ENCODE measurements at regions not wholly inside any gene's neighbourhood (a gene's known extent, or its start where the extent isn't known, plus 50 kb on each side); places are given as distances from the start of the nearest gene placed in this dataset.

DNA sequence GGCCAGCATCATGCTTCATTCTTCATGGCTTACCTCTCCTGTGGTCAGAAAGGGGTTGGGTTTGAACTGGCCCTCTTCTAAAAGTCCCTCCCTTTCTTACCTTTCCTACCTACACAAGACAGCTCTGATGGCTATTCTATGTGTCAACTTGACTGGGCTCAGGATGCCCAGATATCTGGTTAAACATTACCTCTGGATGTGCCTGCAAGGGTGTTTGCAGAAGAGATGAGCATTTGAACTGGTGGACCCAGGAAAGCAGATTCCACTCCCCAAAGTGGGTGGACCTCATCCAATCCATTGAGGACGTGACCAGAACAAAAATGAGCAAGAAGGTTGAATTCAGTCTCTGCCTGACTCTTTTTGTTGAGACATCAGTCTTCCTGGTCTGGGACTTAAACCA lies 79.0 kb upstream of the TCF7L2 start:
- no peaks in the 10 kb centered on the region for H3K79me2 ChIP-seq (ENCODE audit: low read length)
- DNase-seq = no peak
- no peak overlapping the region for H3K4me2 ChIP-seq (ENCODE audit: low read depth, low read length, poor library complexity, severe bottlenecking)
- peaks cover 3% of the 10 kb centered on the region; the same call in 1 of the 2 replicates for H3K4me1 ChIP-seq (ENCODE audit: low read length)
- no peak overlapping the region for H3K9ac ChIP-seq (ENCODE audit: low read length)
- H3K4me3 ChIP-seq (ENCODE audit: low read length) = no peak overlapping the region
- peaks cover 4% of the 10 kb centered on the region for H3K9me3 ChIP-seq (ENCODE audit: low read length)
- no peaks in the 10 kb centered on the region for H3K27me3 ChIP-seq (ENCODE audit: low read length)
- H4K20me1 ChIP-seq (ENCODE audit: insufficient read depth, low read depth, low read length) = no peaks in the 10 kb centered on the region
- no peak overlapping the region for H3K27ac ChIP-seq (ENCODE audit: low read length)
- H3K9me2 ChIP-seq (replicated peaks; ENCODE audit: insufficient read depth, low read length) = no peaks in the 10 kb centered on the region
- H3K36me3 ChIP-seq (ENCODE audit: insufficient read depth, low read length) = no peaks in the 10 kb centered on the region
- no peak overlapping the region for H2AFZ ChIP-seq (ENCODE audit: low read length)

DNA sequence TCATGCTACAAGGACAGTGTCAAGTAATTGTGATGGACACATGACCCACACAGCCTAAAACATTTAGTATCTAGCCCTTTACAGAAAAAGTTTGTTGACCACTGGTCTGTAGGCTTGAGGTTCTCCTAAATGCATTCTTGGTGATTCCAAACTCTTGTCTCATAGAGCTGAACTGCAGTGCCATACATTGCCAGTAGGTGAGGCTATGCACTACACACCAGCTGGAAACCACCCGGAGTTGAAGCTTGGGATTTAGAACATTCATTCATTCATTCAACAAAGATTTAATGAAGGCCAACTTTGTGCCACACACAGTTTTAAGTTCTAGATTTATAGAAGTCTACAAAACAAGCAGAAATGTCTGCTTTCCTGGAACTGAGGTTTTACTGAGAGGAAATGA lies 77.3 kb upstream of the TCF7L2 start:
- Histone ChIP-seq H3K9me3 (ENCODE audit: low read length) (peaks cover 4% of the 10 kb centered on the region), H2AFZ (ENCODE audit: low read length) (no peak overlapping the region)

DNA sequence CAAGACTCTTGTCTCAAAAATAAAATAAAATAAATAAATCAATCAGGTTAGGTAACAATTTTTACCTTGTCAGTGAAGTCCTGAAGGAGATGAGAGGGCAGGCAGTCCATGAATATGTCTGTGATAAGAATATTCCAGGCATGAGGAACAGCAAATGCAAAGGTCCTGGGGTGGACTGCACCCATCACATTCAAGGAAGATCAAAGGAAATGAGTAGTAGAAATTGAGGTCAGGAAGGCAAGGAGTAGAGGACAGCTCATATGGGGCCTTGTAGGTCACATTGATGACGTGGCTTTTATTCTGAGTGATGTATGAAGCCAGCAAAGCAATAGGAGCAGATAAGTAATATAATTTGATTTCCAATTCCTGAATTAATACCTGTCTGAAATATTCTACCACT lies 76.5 kb upstream of the TCF7L2 start:
- Histone ChIP-seq H3K4me1 (ENCODE audit: low read length) (no peaks in the 10 kb centered on the region), H3K27me3 (ENCODE audit: low read length) (no peaks in the 10 kb centered on the region), H3K79me2 (ENCODE audit: low read length) (no peaks in the 10 kb centered on the region), H3K9me2 (replicated peaks; ENCODE audit: insufficient read depth, low read length) (no peaks in the 10 kb centered on the region), H4K20me1 (ENCODE audit: insufficient read depth, low read depth, low read length) (no peaks in the 10 kb centered on the region), H3K9me3 (ENCODE audit: low read length) (peaks cover 4% of the 10 kb centered on the region), H3K36me3 (ENCODE audit: insufficient read depth, low read length) (no peaks in the 10 kb centered on the region), H3K9ac (ENCODE audit: low read length) (no peak overlapping the region), H3K4me3 (ENCODE audit: low read length) (no peak overlapping the region), H2AFZ (ENCODE audit: low read length) (no peak overlapping the region), H3K4me2 (ENCODE audit: low read depth, low read length, poor library complexity, severe bottlenecking) (no peak overlapping the region), H3K27ac (ENCODE audit: low read length) (no peak overlapping the region)
- no peak for DNase-seq

More for the DNA sequence above, 77.3 kb upstream of the TCF7L2 start:
- no peak overlapping the region for H3K9ac ChIP-seq (ENCODE audit: low read length)
- H3K36me3 ChIP-seq (ENCODE audit: insufficient read depth, low read length) = no peaks in the 10 kb centered on the region
- H4K20me1 ChIP-seq (ENCODE audit: insufficient read depth, low read depth, low read length) = no peaks in the 10 kb centered on the region
- no peak overlapping the region for H3K4me2 ChIP-seq (ENCODE audit: low read depth, low read length, poor library complexity, severe bottlenecking)
- H3K27ac ChIP-seq (ENCODE audit: low read length) = no peak overlapping the region
- no peaks in the 10 kb centered on the region for H3K9me2 ChIP-seq (replicated peaks; ENCODE audit: insufficient read depth, low read length)
- H3K4me1 ChIP-seq (ENCODE audit: low read length) = peaks cover 3% of the 10 kb centered on the region; the same call in 1 of the 2 replicates
- no peak overlapping the region for H3K4me3 ChIP-seq (ENCODE audit: low read length)
- no peaks in the 10 kb centered on the region for H3K79me2 ChIP-seq (ENCODE audit: low read length)
- no peaks in the 10 kb centered on the region for H3K27me3 ChIP-seq (ENCODE audit: low read length)
- peak; percentile 59 for DNase-seq

- Histone ChIP-seq H3K79me2 (ENCODE audit: low read length) (no peaks in the 10 kb centered on the region), H3K27ac (ENCODE audit: low read length) (no peak overlapping the region), H3K9ac (ENCODE audit: low read length) (no peak overlapping the region), H3K4me1 (ENCODE audit: low read length) (no peaks in the 10 kb centered on the region), H3K4me3 (ENCODE audit: low read length) (no peak overlapping the region), H3K36me3 (ENCODE audit: insufficient read depth, low read length) (no peaks in the 10 kb centered on the region), H3K9me2 (replicated peaks; ENCODE audit: insufficient read depth, low read length) (no peaks in the 10 kb centered on the region), H3K27me3 (ENCODE audit: low read length) (no peaks in the 10 kb centered on the region), H4K20me1 (ENCODE audit: insufficient read depth, low read depth, low read length) (no peaks in the 10 kb centered on the region), H3K9me3 (ENCODE audit: low read length) (peaks cover 4% of the 10 kb centered on the region), H3K4me2 (ENCODE audit: low read depth, low read length, poor library complexity, severe bottlenecking) (no peak overlapping the region), H2AFZ (ENCODE audit: low read length) (no peak overlapping the region)
- DNase-seq = no peak
These were observed 75.1 kb upstream of the TCF7L2 start for GRCh38 chr10:112874982-112875381.

DNA sequence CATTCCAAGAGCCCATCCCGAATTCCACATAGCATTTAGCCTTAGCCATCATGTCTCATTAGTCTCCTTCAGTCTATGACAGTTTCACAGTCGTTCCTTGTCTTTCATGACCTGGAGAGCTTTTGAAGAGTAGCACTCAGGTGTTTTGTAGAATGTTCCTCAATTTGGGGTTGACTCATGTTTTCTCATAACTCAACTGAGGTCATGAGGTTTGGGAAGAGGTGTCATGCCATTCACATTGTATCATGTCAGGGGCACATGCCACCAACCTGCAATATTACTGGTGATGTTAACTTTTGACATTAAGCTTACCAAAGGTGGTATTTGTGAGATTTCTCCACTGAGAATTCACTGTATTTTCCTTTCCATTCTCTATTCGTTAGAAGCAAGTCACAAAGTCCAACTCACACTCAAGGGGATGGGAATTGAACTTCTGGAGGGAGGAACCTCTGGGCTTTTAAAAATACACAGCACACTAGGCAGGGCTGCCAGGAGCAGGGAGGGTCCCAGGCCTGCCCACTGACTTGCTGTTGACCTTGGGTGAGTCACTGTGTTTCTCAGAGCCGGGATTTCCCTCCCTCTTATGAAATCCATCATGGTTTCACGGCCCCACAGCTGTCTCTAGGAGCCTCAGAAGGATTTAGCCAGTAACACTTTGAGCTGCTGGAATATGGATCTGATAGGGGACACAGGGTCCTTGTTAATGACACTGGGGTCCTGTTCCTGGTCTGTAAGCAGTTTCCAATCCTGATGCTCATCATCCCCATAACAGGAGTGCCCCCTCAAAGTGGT lies 74.4 kb upstream of the TCF7L2 start:
- H3K4me2 ChIP-seq (ENCODE audit: low read depth, low read length, poor library complexity, severe bottlenecking) = no peak overlapping the region

DNA sequence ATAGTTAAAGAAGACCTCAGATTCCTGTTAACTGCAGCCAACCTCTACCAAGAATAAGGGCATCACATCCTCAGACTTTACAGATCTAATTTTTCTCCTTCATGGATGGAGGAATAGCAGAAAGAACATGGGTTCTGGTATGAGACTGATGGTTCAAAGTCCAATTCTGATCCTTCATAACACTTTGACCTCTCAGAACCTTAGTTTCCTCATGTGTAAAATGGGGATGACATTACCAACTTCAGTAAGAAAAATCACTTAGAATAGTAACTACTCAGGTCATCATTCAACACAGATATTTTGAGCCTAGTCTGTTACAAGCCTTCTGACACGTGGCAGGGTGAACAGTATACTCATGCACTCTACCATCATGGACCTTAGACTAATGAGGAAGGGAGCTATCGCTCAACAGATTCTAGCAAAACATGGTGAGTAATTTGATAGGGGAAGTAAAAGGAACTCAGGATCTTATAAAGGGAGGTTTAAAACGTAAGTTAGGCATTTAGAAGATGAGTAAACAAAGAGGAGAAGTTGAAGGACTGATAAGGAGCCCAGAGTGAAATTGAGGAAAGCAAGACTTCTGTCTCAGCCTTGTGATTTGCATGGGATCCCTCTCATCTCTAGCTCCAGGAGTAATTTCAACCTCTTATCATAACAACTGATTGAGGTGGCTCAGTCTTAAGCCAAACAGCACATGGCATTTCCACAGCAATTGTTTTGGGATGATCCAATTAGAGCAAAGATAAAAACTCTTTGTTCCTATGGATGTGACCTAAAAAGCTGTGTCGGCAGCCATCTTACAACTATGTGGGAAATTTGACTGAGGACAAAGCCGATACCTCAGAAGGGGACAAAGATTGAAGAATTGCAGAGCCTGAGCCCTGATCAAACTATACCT lies 69.2 kb upstream of the TCF7L2 start:
- no peaks in the 10 kb centered on the region for H4K20me1 ChIP-seq (ENCODE audit: insufficient read depth, low read depth, low read length)
- H3K36me3 ChIP-seq (ENCODE audit: insufficient read depth, low read length) = no peaks in the 10 kb centered on the region
- no peak overlapping the region for H3K27ac ChIP-seq (ENCODE audit: low read length)
- no peaks in the 10 kb centered on the region for H3K79me2 ChIP-seq (ENCODE audit: low read length)
- H3K9me3 ChIP-seq (ENCODE audit: low read length) = no peaks in the 10 kb centered on the region
- no peaks in the 10 kb centered on the region for H3K27me3 ChIP-seq (ENCODE audit: low read length)
- H3K9ac ChIP-seq (ENCODE audit: low read length) = no peak overlapping the region
- H3K4me1 ChIP-seq (ENCODE audit: low read length) = peaks cover 28% of the 10 kb centered on the region
- H3K9me2 ChIP-seq (replicated peaks; ENCODE audit: insufficient read depth, low read length) = no peaks in the 10 kb centered on the region
- no peak overlapping the region for H2AFZ ChIP-seq (ENCODE audit: low read length)
- no peak overlapping the region for H3K4me2 ChIP-seq (ENCODE audit: low read depth, low read length, poor library complexity, severe bottlenecking)
- DNase-seq = no peak
- no peak overlapping the region for H3K4me3 ChIP-seq (ENCODE audit: low read length)

More for the DNA sequence above, 74.4 kb upstream of the TCF7L2 start:
- Histone ChIP-seq H3K27me3 (ENCODE audit: low read length) (no peaks in the 10 kb centered on the region), H3K27ac (ENCODE audit: low read length) (no peak overlapping the region), H3K4me3 (ENCODE audit: low read length) (no peak overlapping the region), H3K9ac (ENCODE audit: low read length) (no peak overlapping the region), H4K20me1 (ENCODE audit: insufficient read depth, low read depth, low read length) (no peaks in the 10 kb centered on the region), H3K4me1 (ENCODE audit: low read length) (no peaks in the 10 kb centered on the region), H2AFZ (ENCODE audit: low read length) (no peak overlapping the region), H3K36me3 (ENCODE audit: insufficient read depth, low read length) (no peaks in the 10 kb centered on the region), H3K9me2 (replicated peaks; ENCODE audit: insufficient read depth, low read length) (no peaks in the 10 kb centered on the region), H3K9me3 (ENCODE audit: low read length) (peaks cover 4% of the 10 kb centered on the region), H3K79me2 (ENCODE audit: low read length) (no peaks in the 10 kb centered on the region)
- no peak for DNase-seq

DNA sequence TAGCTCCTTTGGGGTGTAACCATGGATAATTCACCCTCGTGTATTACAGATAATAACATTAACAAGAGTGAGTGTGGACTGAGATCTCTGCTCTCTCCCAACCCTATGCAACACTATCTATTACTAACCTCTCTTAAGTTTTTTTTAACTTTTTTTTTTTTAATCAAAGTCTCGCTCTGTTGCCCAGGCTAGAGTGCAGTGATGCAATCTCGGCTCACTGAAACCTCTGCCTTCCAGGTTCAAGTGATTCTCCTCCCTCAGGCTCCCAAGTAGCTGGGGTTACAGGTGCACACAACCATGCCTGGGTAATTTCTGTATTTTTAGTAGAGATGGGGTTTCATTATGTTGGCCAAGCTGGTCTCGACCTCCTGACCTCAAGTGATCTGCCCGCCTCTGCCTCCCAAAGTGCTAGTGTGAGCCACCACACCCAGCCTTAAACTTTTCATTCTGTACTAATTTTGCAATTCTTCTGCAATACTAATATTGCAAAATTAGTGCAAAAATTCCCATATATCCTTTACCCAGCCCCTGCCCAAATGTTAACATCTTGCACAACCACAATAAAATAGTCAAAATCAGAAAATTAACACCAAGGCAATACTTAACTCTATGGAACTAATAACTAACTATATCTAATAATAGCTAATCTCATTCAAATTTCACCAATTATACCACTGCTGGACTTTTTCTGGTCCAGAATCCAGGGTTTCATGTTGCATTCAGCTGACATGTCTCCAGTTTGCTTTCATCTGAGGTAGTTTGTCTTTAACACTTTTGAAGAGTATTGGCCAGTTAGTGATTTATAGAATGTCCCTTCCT lies 66.5 kb upstream of the TCF7L2 start:
- no peak overlapping the region for H2AFZ ChIP-seq (ENCODE audit: low read length)
- H3K9me3 ChIP-seq (ENCODE audit: low read length) = no peaks in the 10 kb centered on the region
- H3K79me2 ChIP-seq (ENCODE audit: low read length) = no peaks in the 10 kb centered on the region
- no peaks in the 10 kb centered on the region for H3K36me3 ChIP-seq (ENCODE audit: insufficient read depth, low read length)
- H3K27ac ChIP-seq (ENCODE audit: low read length) = no peak overlapping the region
- H3K4me2 ChIP-seq (ENCODE audit: low read depth, low read length, poor library complexity, severe bottlenecking) = peak overlapping the region; percentile 17
- no peaks in the 10 kb centered on the region for H3K27me3 ChIP-seq (ENCODE audit: low read length)
- H3K9ac ChIP-seq (ENCODE audit: low read length) = no peak overlapping the region
- H4K20me1 ChIP-seq (ENCODE audit: insufficient read depth, low read depth, low read length) = no peaks in the 10 kb centered on the region
- H3K4me1 ChIP-seq (ENCODE audit: low read length) = peaks cover 28% of the 10 kb centered on the region
- no peaks in the 10 kb centered on the region for H3K9me2 ChIP-seq (replicated peaks; ENCODE audit: insufficient read depth, low read length)
- DNase-seq = peak; percentile 51
- H3K4me3 ChIP-seq (ENCODE audit: low read length) = no peak overlapping the region

- H3K4me3 ChIP-seq (ENCODE audit: low read length) = no peak overlapping the region
- no peaks in the 10 kb centered on the region for H3K9me3 ChIP-seq (ENCODE audit: low read length)
- H3K9me2 ChIP-seq (replicated peaks; ENCODE audit: insufficient read depth, low read length) = no peaks in the 10 kb centered on the region
- no peak overlapping the region for H2AFZ ChIP-seq (ENCODE audit: low read length)
- no peaks in the 10 kb centered on the region for H3K79me2 ChIP-seq (ENCODE audit: low read length)
- no peaks in the 10 kb centered on the region for H3K36me3 ChIP-seq (ENCODE audit: insufficient read depth, low read length)
- peaks cover 28% of the 10 kb centered on the region for H3K4me1 ChIP-seq (ENCODE audit: low read length)
- no peak overlapping the region for H3K9ac ChIP-seq (ENCODE audit: low read length)
- peak overlapping the region; percentile 17 for H3K4me2 ChIP-seq (ENCODE audit: low read depth, low read length, poor library complexity, severe bottlenecking)
- no peaks in the 10 kb centered on the region for H3K27me3 ChIP-seq (ENCODE audit: low read length)
- no peaks in the 10 kb centered on the region for H4K20me1 ChIP-seq (ENCODE audit: insufficient read depth, low read depth, low read length)
- DNase-seq = no peak
- no peak overlapping the region for H3K27ac ChIP-seq (ENCODE audit: low read length)
These were observed 65.9 kb upstream of the TCF7L2 start for GRCh38 chr10:112884179-112884504.
